WERI-Rb-1 (cell line): ENCODE measurements at regions not wholly inside any gene's neighbourhood (a gene's known extent, or its start where the extent isn't known, plus 50 kb on each side); places are given as distances from the start of the nearest gene placed in this dataset.

Experiments used
- DNase-seq: peaks from one replicate; pipeline ENCODE4 v3.0.0-alpha.2; 2020
- H3K27ac ChIP-seq: fragments of 250-450 bp; sonication (Bioruptor Pico); 2 replicates; pipeline ENCODE4 v1.5.1; 2020; ENCODE audit warnings: mild to moderate bottlenecking, moderate library complexity
- H3K27me3 ChIP-seq: fragments of 250-450 bp; sonication (Bioruptor Pico); 2 replicates; pipeline ENCODE4 v1.5.1; 2021; ENCODE audit warnings: mild to moderate bottlenecking, low read depth, moderate library complexity; ENCODE audit not compliant: insufficient read depth, severe bottlenecking
- H3K36me3 ChIP-seq: fragments of 250-450 bp; sonication (Bioruptor Pico); 2 replicates; pipeline ENCODE4 v1.5.1; 2020; ENCODE audit warnings: mild to moderate bottlenecking, moderate library complexity
- H3K4me3 ChIP-seq: 2 replicates; pipeline ENCODE4 v1.5.1; 2011; ENCODE audit warnings: low read depth, mild to moderate bottlenecking, control low read depth, low read length
- H3K9me3 ChIP-seq: fragments of 250-450 bp; sonication (Bioruptor Pico); 2 replicates; pipeline ENCODE4 v1.5.1; 2021; ENCODE audit warnings: mild to moderate bottlenecking, moderate library complexity; ENCODE audit not compliant: severe bottlenecking
- CTCF ChIP-seq: IDR thresholded peaks from 2 replicates; pipeline ENCODE4 v1.5.1; 2011; ENCODE audit warnings: low read depth, mild to moderate bottlenecking, control low read depth, inconsistent platforms, low read length

GRCh38 chr2:205850611-205851010, 168.3 kb downstream of the NRP2 start:
- H3K9me3 ChIP-seq, result no peaks in the 10 kb centered on the region
- no peak for DNase-seq
- no peaks in the 10 kb centered on the region for H3K36me3 ChIP-seq
- no peak overlapping the region for H3K27ac ChIP-seq
- no peak overlapping the region for H3K4me3 ChIP-seq
- H3K27me3 ChIP-seq, result no peaks in the 10 kb centered on the region
- TF ChIP-seq CTCF, result no peak

- TF ChIP-seq CTCF, result no peak
- Histone ChIP-seq H3K9me3 (no peaks in the 10 kb centered on the region), H3K27me3 (no peaks in the 10 kb centered on the region), H3K27ac (no peak overlapping the region), H3K36me3 (no peaks in the 10 kb centered on the region), H3K4me3 (no peak overlapping the region)
- DNase-seq, result no peak
Observed at GRCh38 chr2:205850132-205850531, 167.8 kb downstream of the NRP2 start.

- Histone ChIP-seq H3K27me3 (no peaks in the 10 kb centered on the region), H3K36me3 (no peaks in the 10 kb centered on the region), H3K9me3 (no peaks in the 10 kb centered on the region), H3K27ac (no peak overlapping the region), H3K4me3 (no peak overlapping the region)
- no peak for DNase-seq
- TF ChIP-seq CTCF, result no peak
Observed at GRCh38 chr2:205849136-205849535, 166.8 kb downstream of the NRP2 start.

- TF ChIP-seq CTCF, result no peak
- Histone ChIP-seq H3K27ac (no peak overlapping the region), H3K27me3 (no peaks in the 10 kb centered on the region), H3K4me3 (no peak overlapping the region), H3K36me3 (no peaks in the 10 kb centered on the region), H3K9me3 (no peaks in the 10 kb centered on the region)
- DNase-seq, result no peak
Observed at GRCh38 chr2:205848601-205849000, 166.3 kb downstream of the NRP2 start.
